ENCODE measurements at regions not wholly inside any gene's neighbourhood (a gene's known extent, or its start where the extent isn't known, plus 50 kb on each side); places are given as distances from the start of the nearest gene placed in this dataset.

DNA sequence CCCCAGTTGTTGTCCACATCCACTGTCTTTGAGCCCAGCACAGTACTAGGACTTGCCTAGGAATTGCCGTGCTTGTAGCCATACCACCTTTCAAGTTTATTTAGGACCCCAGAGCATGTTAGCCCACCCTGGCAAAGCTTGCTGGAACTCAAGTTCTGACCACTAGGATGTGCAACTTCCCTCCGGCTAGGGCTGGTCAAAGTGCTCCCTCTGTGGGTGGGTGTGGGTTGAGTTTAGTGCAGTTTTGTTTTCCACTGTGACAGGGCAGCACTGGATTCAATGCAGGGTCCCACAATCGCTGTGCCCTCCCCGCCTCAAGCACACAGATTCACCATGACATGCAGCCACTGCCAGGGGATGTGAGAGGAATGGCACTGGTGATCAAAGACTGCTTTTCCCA lies 96.0 kb downstream of the RASGEF1B start:
- H3K4me3 ChIP-seq (ENCODE audit: low read depth, low read length) = no peak overlapping the region
- no peak for TF ChIP-seq CTCF (IDR thresholded peaks at IDR 0.05)
- no peak overlapping the region for H3K27ac ChIP-seq
- no peaks in the 10 kb centered on the region for H3K27me3 ChIP-seq (ENCODE audit: control insufficient read depth, insufficient read depth, low read length)
- H2AFZ ChIP-seq = no peak overlapping the region
- H3K79me2 ChIP-seq = no peaks in the 10 kb centered on the region
- no peaks in the 10 kb centered on the region for H3K36me3 ChIP-seq (ENCODE audit: control insufficient read depth, insufficient read depth, low read length)
- H3K4me2 ChIP-seq (ENCODE audit: low read length) = no peak overlapping the region
- no peaks in the 10 kb centered on the region for H3K4me1 ChIP-seq
- H3K9me3 ChIP-seq (ENCODE audit: control insufficient read depth, low read length) = no peaks in the 10 kb centered on the region
- no peak overlapping the region for H3K9ac ChIP-seq

DNA sequence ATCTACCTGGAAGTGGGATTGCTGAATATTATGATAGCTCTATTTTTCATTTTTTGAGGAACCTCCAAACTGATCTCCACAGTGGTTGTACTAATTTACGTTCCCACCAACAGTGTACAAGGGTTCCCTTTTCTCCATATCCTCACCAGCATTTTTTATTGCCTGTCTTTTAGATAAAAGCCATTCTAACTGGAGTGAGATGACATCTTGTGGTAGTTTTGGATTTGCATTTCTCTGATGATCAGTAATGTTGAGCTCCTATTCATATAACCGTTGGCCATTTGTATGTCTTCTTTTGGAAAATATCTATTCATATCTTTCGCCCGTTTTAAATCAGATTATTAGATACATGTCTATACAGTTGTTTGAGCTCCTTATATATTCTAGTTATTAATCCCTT lies 101.8 kb downstream of the RASGEF1B start:
- H3K4me1 ChIP-seq = no peaks in the 10 kb centered on the region
- no peak overlapping the region for H3K9ac ChIP-seq
- no peaks in the 10 kb centered on the region for H3K9me3 ChIP-seq (ENCODE audit: control insufficient read depth, low read length)
- no peak overlapping the region for H2AFZ ChIP-seq
- no peaks in the 10 kb centered on the region for H3K36me3 ChIP-seq (ENCODE audit: control insufficient read depth, insufficient read depth, low read length)
- no peak overlapping the region for H3K4me3 ChIP-seq (ENCODE audit: low read depth, low read length)
- H3K27me3 ChIP-seq (ENCODE audit: control insufficient read depth, insufficient read depth, low read length) = no peaks in the 10 kb centered on the region
- no peak overlapping the region for H3K4me2 ChIP-seq (ENCODE audit: low read length)
- no peaks in the 10 kb centered on the region for H3K79me2 ChIP-seq
- no peak overlapping the region for H3K27ac ChIP-seq
- no peak for TF ChIP-seq CTCF (IDR thresholded peaks at IDR 0.05)

DNA sequence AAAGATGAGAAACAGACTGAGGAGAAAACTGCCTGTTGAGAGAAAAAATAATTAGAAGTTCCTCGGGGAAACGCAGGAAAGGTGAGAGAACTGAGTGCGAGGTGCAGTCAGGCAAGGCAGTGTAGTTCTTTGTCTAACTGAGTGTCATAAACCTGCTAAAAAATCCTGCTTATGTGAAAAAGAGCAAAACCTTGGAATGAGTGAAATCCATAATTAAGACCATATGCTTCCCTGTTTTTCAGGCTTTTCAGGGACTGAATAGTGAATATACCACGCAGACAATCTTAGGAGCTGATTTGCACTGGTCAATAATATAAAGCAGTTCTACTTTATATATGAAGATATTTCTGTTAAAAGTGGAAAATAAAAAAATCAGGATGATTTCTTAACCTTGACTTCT lies 104.9 kb downstream of the RASGEF1B start:
- H3K9me3 ChIP-seq (ENCODE audit: control insufficient read depth, low read length) = no peaks in the 10 kb centered on the region
- no peaks in the 10 kb centered on the region for H3K36me3 ChIP-seq (ENCODE audit: control insufficient read depth, insufficient read depth, low read length)
- H3K4me1 ChIP-seq = no peaks in the 10 kb centered on the region
- no peak overlapping the region for H3K9ac ChIP-seq
- H3K4me3 ChIP-seq (ENCODE audit: low read depth, low read length) = no peak overlapping the region
- no peak overlapping the region for H3K27ac ChIP-seq
- no peaks in the 10 kb centered on the region for H3K79me2 ChIP-seq
- no peak for TF ChIP-seq CTCF (IDR thresholded peaks at IDR 0.05)
- H2AFZ ChIP-seq = no peak overlapping the region
- no peaks in the 10 kb centered on the region for H3K27me3 ChIP-seq (ENCODE audit: control insufficient read depth, insufficient read depth, low read length)
- no peak overlapping the region for H3K4me2 ChIP-seq (ENCODE audit: low read length)

DNA sequence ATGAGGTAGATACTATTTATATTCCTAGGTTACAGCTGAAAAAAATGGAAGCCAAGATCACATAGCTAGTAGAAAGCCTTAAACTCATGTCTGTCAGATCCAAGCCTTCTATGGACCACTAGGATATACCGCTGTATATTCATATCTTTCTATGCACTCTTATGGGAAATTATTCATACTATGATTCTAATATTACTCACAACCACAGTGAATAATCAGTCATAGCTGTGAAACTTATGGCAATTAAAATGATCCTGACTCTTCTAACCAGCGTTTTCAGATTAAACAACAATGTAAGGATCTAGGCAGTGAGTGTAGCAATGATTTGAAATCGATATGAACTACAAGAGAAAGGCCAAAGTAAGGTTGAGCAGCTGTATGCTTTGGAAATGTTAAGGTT lies 111.0 kb downstream of the RASGEF1B start:
- H3K4me2 ChIP-seq (ENCODE audit: low read length) = no peak overlapping the region
- H3K4me3 ChIP-seq (ENCODE audit: low read depth, low read length) = no peak overlapping the region

More for the DNA sequence above, 111.0 kb downstream of the RASGEF1B start:
- Histone ChIP-seq H2AFZ (no peak overlapping the region), H3K9me3 (ENCODE audit: control insufficient read depth, low read length) (no peaks in the 10 kb centered on the region), H3K27me3 (ENCODE audit: control insufficient read depth, insufficient read depth, low read length) (no peaks in the 10 kb centered on the region), H3K36me3 (ENCODE audit: control insufficient read depth, insufficient read depth, low read length) (no peaks in the 10 kb centered on the region), H3K4me1 (no peaks in the 10 kb centered on the region), H3K9ac (no peak overlapping the region), H3K27ac (no peak overlapping the region), H3K79me2 (no peaks in the 10 kb centered on the region)
- TF ChIP-seq CTCF (IDR thresholded peaks at IDR 0.05) = no peak

Data from parathyroid adenoma (tissue), 2 donors.